Colonic mucosa (tissue), 4 donors: ENCODE measurements at regions not wholly inside any gene's neighbourhood (a gene's known extent, or its start where the extent isn't known, plus 50 kb on each side); places are given as distances from the start of the nearest gene placed in this dataset.
"Not testable (repeated sequence)": the region's sequence is repeated elsewhere in the genome, so short reads cannot be mapped to it uniquely, and the experiment has no call there.

Experiments
- DNase-seq: peaks from one replicate; pipeline ENCODE4 v3.0.0-alpha.2; 2020
- H3K27ac ChIP-seq: fragments of 200-600 bp; one replicate; pipeline ENCODE4 v1.8.0; 2021
- H3K27me3 ChIP-seq: fragments of 200-600 bp; one replicate; pipeline ENCODE4 v1.8.0; 2021
- H3K36me3 ChIP-seq: fragments of 200-600 bp; one replicate; pipeline ENCODE4 v1.8.0; 2021
- H3K4me1 ChIP-seq: fragments of 200-600 bp; one replicate; pipeline ENCODE4 v1.8.0; 2021; ENCODE audit warnings: mild to moderate bottlenecking
- H3K4me3 ChIP-seq: fragments of 200-600 bp; one replicate; pipeline ENCODE4 v1.8.0; 2021
- H3K9ac ChIP-seq, 2 donors: one replicate each; pipeline ENCODE4 v1.7.0; 2013; ENCODE audit warnings: control low read depth in 2 of 2, low read depth in 2 of 2, low read length in 2 of 2
- H3K9me3 ChIP-seq: fragments of 200-600 bp; one replicate; pipeline ENCODE4 v1.8.0; 2021
- intact Hi-C: fragments of 100-400 bp; cut with DNase I; formaldehyde crosslinking; loops from one replicate; pipeline ENCODE4 v1.14.1; 2022
- TF ChIP-seq, protein P1 (sequence below): fragments of 200-600 bp; IDR thresholded peaks from one replicate; pipeline ENCODE4 v1.8.0; 2022; ENCODE audit warnings: antibody characterized with exemption, mild to moderate bottlenecking
- donor health status: healthy.
- donor health status: DM: no; HTN: no; CAD: no.
- donor health status: DM: no; HTN: no; CAD: no.

DNA sequence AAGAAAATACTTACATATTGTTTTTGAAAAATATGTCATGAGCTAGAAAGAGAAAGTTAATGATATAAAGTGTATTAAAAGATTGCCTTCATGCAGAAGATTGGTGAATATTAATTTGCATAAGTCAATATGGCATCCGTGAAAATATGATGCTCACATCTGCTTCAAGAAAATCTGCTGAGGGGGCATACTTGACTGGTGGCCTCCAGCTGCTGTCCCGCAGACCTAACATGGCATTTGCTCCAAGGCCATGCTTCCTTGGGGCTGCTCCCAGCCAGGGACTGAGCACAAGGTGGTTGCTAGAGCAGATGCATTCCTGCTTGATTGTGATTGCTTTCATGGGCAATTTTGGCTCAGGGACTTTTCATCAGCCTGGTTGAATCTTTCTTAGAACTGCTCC is 133.8 kb downstream of the TTC6 start:
- Histone ChIP-seq H3K9ac (no peak overlapping the region), H3K36me3 (no peaks in the 10 kb centered on the region), H3K27me3 (no peaks in the 10 kb centered on the region), H3K27ac (no peak overlapping the region), H3K9me3 (no peaks in the 10 kb centered on the region), H3K4me3 (no peak overlapping the region), H3K4me1 (no peaks in the 10 kb centered on the region)
- TF ChIP-seq, protein P1, sequence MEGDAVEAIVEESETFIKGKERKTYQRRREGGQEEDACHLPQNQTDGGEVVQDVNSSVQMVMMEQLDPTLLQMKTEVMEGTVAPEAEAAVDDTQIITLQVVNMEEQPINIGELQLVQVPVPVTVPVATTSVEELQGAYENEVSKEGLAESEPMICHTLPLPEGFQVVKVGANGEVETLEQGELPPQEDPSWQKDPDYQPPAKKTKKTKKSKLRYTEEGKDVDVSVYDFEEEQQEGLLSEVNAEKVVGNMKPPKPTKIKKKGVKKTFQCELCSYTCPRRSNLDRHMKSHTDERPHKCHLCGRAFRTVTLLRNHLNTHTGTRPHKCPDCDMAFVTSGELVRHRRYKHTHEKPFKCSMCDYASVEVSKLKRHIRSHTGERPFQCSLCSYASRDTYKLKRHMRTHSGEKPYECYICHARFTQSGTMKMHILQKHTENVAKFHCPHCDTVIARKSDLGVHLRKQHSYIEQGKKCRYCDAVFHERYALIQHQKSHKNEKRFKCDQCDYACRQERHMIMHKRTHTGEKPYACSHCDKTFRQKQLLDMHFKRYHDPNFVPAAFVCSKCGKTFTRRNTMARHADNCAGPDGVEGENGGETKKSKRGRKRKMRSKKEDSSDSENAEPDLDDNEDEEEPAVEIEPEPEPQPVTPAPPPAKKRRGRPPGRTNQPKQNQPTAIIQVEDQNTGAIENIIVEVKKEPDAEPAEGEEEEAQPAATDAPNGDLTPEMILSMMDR = no peak
- intact Hi-C loops = no loop called here
- no peak for DNase-seq

- H3K27ac ChIP-seq = no peak overlapping the region
- H3K9me3 ChIP-seq = no peaks in the 10 kb centered on the region
- no peaks in the 10 kb centered on the region for H3K27me3 ChIP-seq
- H3K4me3 ChIP-seq = no peak overlapping the region
- no peaks in the 10 kb centered on the region for H3K4me1 ChIP-seq
- intact Hi-C loops = no loop called here
- H3K36me3 ChIP-seq = no peaks in the 10 kb centered on the region
- no peak for DNase-seq
- TF ChIP-seq, protein P1 = no peak
- no peak overlapping the region for H3K9ac ChIP-seq
Observed at GRCh38 chr14:37731094-37731493, 135.7 kb downstream of the TTC6 start.

DNA sequence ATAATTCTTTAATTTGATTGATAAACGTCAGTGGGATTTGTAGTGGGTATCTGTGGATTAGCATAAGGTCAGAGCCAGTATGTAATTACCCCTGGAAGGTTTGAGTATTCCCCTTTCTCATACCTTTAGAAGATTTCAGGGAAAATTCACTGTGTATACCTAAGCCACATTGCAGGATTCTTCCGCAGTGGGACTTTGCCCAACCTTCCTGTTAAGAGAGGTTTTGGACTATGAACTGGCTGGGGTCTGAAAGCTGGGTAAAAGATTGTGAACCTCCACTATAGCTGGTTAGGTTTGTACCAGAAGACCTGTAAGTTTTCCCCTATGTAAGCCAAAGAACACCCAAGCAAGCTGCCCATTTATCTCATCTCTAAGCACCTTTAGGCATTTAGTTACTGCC is 150.2 kb downstream of the TTC6 start:
- TF ChIP-seq, protein P1 = no peak
- no peak for DNase-seq
- Histone ChIP-seq H3K4me3 (no peak overlapping the region), H3K4me1 (no peaks in the 10 kb centered on the region), H3K9me3 (no peaks in the 10 kb centered on the region), H3K27ac (no peak overlapping the region), H3K9ac (no peak overlapping the region), H3K36me3 (no peaks in the 10 kb centered on the region), H3K27me3 (no peaks in the 10 kb centered on the region)
- intact Hi-C loops = no loop called here

DNA sequence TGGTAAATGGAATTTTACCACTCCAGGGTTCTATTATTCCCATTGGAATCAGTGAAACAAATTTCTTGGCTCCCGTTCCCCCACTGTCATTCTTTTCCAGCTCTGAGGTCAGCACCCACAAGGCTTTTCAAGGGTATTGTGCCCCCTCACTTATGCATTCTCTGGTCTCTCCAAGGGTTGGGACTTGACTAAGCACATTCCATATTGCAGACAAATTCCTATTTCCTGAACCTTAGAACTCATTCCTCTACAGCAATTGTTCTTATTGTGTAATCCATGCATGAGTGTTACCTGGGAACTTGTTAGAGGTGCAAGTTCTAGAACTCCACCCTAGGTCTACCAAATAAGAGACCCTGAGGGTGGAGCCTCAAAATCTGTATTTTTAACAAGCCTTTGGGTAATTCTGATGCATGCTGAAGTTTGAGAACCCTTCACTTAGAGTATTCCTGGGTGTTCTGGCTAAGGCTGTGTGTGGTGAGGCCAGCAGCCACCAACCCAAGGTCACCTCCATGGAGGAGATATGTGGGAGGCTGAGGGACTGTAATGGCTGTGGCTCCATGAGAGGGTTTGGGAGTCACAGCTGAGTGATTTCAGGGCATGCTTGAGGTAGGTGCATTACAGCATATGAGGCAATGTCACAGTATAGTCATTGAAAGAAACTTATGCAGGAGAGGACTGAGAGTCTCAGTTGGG is 150.9 kb downstream of the TTC6 start:
- intact Hi-C loops = no loop called here
- no peaks in the 10 kb centered on the region for H3K27me3 ChIP-seq
- TF ChIP-seq, protein P1 = no peak
- H3K9ac ChIP-seq = no peak overlapping the region
- no peak overlapping the region for H3K27ac ChIP-seq
- DNase-seq = no peak
- H3K4me1 ChIP-seq = no peaks in the 10 kb centered on the region
- no peak overlapping the region for H3K4me3 ChIP-seq
- H3K9me3 ChIP-seq = no peaks in the 10 kb centered on the region
- H3K36me3 ChIP-seq = no peaks in the 10 kb centered on the region

- intact Hi-C loops = no loop called here
- no peaks in the 10 kb centered on the region for H3K4me1 ChIP-seq
- no peak overlapping the region for H3K4me3 ChIP-seq
- no peaks in the 10 kb centered on the region for H3K36me3 ChIP-seq
- TF ChIP-seq, protein P1 = no peak
- no peak overlapping the region for H3K27ac ChIP-seq
- DNase-seq = no peak
- no peaks in the 10 kb centered on the region for H3K27me3 ChIP-seq
- H3K9ac ChIP-seq = no peak overlapping the region
- no peaks in the 10 kb centered on the region for H3K9me3 ChIP-seq
Observed at GRCh38 chr14:37753459-37753858, 158.0 kb downstream of the TTC6 start.

DNA sequence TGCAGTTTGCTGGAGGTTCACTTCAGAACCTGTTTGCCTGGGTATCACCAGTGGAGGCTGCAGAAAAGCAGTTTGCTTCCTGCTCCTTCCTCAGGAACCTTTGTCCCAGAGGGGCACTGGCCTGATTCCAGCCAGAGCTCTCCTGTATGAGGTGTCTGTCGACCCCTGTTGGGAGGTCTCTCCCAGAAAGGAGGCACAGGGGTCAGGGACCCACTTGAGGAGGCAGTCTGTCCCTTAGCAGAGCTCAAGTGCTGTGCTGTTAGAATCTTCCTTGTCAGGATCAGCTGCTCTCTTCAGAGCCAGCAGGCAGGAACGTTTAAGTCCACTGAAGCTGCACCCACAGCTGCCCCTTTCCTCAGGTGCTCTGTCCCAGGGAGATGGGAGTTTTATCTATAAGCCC is 164.8 kb downstream of the TTC6 start:
- H3K27ac ChIP-seq, H3K4me3 ChIP-seq, intact Hi-C loops, H3K9ac ChIP-seq, DNase-seq, H3K27me3 ChIP-seq, H3K36me3 ChIP-seq, H3K9me3 ChIP-seq, H3K4me1 ChIP-seq: not testable (repeated sequence)
